ENCODE measurements at regions not wholly inside any gene's neighbourhood (a gene's known extent, or its start where the extent isn't known, plus 50 kb on each side); places are given as distances from the start of the nearest gene placed in this dataset.

DNA sequence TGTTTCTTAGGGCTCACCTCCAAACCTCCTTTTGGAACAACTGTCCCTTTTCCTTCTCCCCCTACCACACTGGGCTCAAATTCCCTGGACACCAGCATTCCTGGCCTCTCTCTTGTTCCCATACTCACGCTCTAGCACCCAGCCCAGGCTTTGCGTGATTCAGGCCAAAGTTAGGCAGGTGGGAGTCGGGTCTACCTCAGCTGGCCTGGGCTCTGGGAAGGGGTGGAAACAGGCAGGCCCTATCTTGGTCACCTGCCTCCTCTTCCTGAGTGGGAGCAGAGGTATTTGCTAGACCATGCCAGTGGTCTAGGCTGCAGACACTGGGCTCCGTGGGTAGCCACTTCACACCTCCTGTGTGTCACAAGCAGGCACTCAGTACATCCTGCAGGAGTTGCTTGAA lies 211.1 kb upstream of the MAMLD1 start (continued):
- TF ChIP-seq NR2F2 (IDR thresholded peaks at IDR 0.05) (no peak), FOXA1 (IDR thresholded peaks at IDR 0.05) (no peak), TAF1 (conservative IDR thresholded peaks at IDR 0.05) (no peak), GABPA (IDR thresholded peaks at IDR 0.05 in 1 of 2, conservative IDR thresholded peaks at IDR 0.05 in 1 of 2) (no peak), SP1 (IDR thresholded peaks at IDR 0.05) (no peak)
- TF ChIP-seq, protein P1, sequence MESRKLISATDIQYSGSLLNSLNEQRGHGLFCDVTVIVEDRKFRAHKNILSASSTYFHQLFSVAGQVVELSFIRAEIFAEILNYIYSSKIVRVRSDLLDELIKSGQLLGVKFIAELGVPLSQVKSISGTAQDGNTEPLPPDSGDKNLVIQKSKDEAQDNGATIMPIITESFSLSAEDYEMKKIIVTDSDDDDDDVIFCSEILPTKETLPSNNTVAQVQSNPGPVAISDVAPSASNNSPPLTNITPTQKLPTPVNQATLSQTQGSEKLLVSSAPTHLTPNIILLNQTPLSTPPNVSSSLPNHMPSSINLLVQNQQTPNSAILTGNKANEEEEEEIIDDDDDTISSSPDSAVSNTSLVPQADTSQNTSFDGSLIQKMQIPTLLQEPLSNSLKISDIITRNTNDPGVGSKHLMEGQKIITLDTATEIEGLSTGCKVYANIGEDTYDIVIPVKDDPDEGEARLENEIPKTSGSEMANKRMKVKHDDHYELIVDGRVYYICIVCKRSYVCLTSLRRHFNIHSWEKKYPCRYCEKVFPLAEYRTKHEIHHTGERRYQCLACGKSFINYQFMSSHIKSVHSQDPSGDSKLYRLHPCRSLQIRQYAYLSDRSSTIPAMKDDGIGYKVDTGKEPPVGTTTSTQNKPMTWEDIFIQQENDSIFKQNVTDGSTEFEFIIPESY (IDR thresholded peaks at IDR 0.05), result no peak

DNA sequence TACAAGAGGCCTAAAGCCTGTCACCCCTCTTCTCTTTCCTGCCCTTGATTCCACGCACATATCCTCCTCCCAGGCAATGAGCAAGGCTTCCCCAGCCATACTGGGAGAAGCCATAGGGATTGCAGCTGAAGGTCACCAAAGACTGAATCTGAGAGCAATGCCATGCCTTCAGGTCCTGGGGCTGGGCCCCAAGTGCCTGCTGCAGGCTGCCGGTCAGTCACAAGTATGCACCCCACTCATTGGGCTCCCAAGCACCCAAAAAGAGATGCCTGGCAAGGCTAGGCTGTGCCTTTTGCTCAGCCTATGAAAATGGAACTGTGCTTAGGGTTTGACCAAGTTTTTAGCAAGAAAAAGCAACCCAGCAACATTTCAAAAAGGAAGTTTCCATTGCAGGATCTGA lies 210.6 kb upstream of the MAMLD1 start:
- no peaks in the 10 kb centered on the region for H3K9me3 ChIP-seq (ENCODE audit: control insufficient read depth in 4 of 4, low read length in 3 of 4)
- 98% methylated on average over 2 of the region's 2 CpGs for WGBS
- no peaks in the 10 kb centered on the region for H3K36me3 ChIP-seq (ENCODE audit: control insufficient read depth in 4 of 4, insufficient read depth in 3 of 4, low read depth in 1 of 4, low read length in 3 of 4)
- no peak overlapping the region for H3K4me3 ChIP-seq (ENCODE audit: low read depth in 1 of 3, low read length in 3 of 3)
- H3K27ac ChIP-seq (ENCODE audit: low read depth in 1 of 2, low read length in 2 of 2), result no peak overlapping the region
- H3K4me1 ChIP-seq (ENCODE audit: control insufficient read depth in 4 of 4, insufficient read depth in 4 of 4, low read length in 3 of 4), result no peaks in the 10 kb centered on the region
- DNase-seq (ENCODE audit: low spot score), result no peak
- no peak overlapping the region for H3K9ac ChIP-seq (ENCODE audit: low read depth in 1 of 2, low read length in 2 of 2)
- TF ChIP-seq, protein P2, sequence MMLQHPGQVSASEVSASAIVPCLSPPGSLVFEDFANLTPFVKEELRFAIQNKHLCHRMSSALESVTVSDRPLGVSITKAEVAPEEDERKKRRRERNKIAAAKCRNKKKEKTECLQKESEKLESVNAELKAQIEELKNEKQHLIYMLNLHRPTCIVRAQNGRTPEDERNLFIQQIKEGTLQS (IDR thresholded peaks at IDR 0.05), result no peak
- TF ChIP-seq EGR1 (IDR thresholded peaks at IDR 0.05; ENCODE audit: low read depth in 2 of 2) (no peak), HNF4A (conservative IDR thresholded peaks at IDR 0.05) (no peak), JUND (IDR thresholded peaks at IDR 0.05) (no peak), FOXA1 (IDR thresholded peaks at IDR 0.05) (no peak), GABPA (IDR thresholded peaks at IDR 0.05 in 1 of 2, conservative IDR thresholded peaks at IDR 0.05 in 1 of 2) (no peak), YY1 (IDR thresholded peaks at IDR 0.05) (no peak), REST (IDR thresholded peaks at IDR 0.05) (no peak), SP1 (IDR thresholded peaks at IDR 0.05) (no peak), HNF4G (IDR thresholded peaks at IDR 0.05) (no peak)
- TF ChIP-seq, protein P1 (IDR thresholded peaks at IDR 0.05), result no peak
- TF ChIP-seq, protein P3, sequence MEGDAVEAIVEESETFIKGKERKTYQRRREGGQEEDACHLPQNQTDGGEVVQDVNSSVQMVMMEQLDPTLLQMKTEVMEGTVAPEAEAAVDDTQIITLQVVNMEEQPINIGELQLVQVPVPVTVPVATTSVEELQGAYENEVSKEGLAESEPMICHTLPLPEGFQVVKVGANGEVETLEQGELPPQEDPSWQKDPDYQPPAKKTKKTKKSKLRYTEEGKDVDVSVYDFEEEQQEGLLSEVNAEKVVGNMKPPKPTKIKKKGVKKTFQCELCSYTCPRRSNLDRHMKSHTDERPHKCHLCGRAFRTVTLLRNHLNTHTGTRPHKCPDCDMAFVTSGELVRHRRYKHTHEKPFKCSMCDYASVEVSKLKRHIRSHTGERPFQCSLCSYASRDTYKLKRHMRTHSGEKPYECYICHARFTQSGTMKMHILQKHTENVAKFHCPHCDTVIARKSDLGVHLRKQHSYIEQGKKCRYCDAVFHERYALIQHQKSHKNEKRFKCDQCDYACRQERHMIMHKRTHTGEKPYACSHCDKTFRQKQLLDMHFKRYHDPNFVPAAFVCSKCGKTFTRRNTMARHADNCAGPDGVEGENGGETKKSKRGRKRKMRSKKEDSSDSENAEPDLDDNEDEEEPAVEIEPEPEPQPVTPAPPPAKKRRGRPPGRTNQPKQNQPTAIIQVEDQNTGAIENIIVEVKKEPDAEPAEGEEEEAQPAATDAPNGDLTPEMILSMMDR (IDR thresholded peaks at IDR 0.05; ENCODE audit: low read depth, low read length, missing input control), result no peak
- no peaks in the 10 kb centered on the region for H3K27me3 ChIP-seq (ENCODE audit: control insufficient read depth in 4 of 4, insufficient read depth in 4 of 4, low read length in 3 of 4)
